Spleen (tissue), 7 donors: ENCODE measurements at regions not wholly inside any gene's neighbourhood (a gene's known extent, or its start where the extent isn't known, plus 50 kb on each side); places are given as distances from the start of the nearest gene placed in this dataset.
"Not testable (repeated sequence)": the region's sequence is repeated elsewhere in the genome, so short reads cannot be mapped to it uniquely, and the experiment has no call there.

Experiments
- CTCF ChIP-seq, 11 experiments: fragments of 200-600 bp in 7 of 11; fragments of 450-650 bp in 4 of 11; sonication (generic) in 4 of 11; IDR thresholded peaks in 8 of 11; conservative IDR thresholded peaks in 3 of 11; 1 replicate in 7 of 11; 2 replicates in 4 of 11; pipeline versions ENCODE4 v1.4.0 to v1.8.0; 2016 to 2021; ENCODE audit warnings: antibody characterized with exemption in 11 of 11, inconsistent platforms in 4 of 11, mild to moderate bottlenecking in 1 of 11
- POLR2A ChIP-seq, 3 donors: fragments of 450-650 bp; IDR thresholded peaks; one replicate each; pipeline ENCODE4 v1.5.1; 2017; ENCODE audit warnings: antibody characterized with exemption in 3 of 3, mild to moderate bottlenecking in 1 of 3
- POLR2AphosphoS5 ChIP-seq, 3 donors: sonication (generic); formaldehyde crosslinking; IDR thresholded peaks; one replicate each; pipeline ENCODE4 v1.5.1; 2017; ENCODE audit warnings: antibody characterized with exemption in 3 of 3
- donor health status: DM: no; HTN: no; CAD: no; lungs with moderate emphysema.
- donor health status: DM: no; HTN: no; CAD: no.
- donor health status: DM: no; HTN: no; CAD: no.

- not testable (repeated sequence) for TF ChIP-seq POLR2AphosphoS5 (IDR thresholded peaks at IDR 0.05); CTCF (IDR thresholded peaks at IDR 0.05 in 8 of 11, conservative IDR thresholded peaks at IDR 0.05 in 3 of 11); POLR2A (IDR thresholded peaks at IDR 0.05)
These were observed 104.3 kb downstream of the KLRB1 start for GRCh38 chr12:9503384-9503783.
